G401.6 (cell line): ENCODE measurements at regions not wholly inside any gene's neighbourhood (a gene's known extent, or its start where the extent isn't known, plus 50 kb on each side); places are given as distances from the start of the nearest gene placed in this dataset.
A peak's percentile ranks its signal among the peaks of the same experiment; 100 is the strongest.

Source experiments
- FAIRE-seq: peaks from 2 replicates; lab custom pipeline; 2012; peaks lifted over from hg19 to GRCh38; lab: Jason Lieb, UNC

DNA sequence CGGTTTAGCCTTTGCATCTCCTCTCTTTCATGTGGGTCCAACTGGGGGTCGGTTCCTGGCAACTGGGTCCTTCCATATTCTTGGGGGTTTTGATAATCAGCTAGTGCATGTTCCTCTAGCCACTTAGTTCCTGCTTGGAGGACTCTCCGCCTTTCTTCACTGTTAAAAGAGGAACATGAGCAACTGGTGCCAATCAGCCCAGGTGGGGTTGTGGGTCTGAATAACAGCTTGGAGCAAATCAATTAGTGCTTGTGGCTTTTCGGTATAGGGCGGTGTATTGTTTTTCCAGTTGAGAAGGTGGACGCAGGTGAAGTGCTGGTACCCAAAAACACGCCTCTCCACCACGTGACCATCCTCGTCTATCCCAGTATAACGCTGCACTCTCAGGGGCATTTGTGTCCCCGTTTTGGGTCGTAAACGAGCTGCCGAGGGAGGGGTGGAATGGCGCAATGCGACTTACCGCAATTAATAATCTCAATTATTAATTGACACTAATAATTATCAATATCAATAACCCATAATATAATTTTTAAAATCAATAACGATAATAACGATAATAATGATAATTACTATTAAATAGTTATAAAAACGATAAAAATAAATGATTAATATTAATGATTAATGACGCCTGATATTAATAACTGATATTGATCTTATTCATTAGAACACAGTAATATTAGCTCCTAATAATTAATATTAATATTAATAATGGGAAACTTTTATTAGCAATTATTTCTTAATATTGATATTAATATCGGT lies 51.9 kb upstream of the ALG1L2 start:
- peak; percentile 56 for FAIRE-seq
